GM12878 (cell line): ENCODE measurements at regions not wholly inside any gene's neighbourhood (a gene's known extent, or its start where the extent isn't known, plus 50 kb on each side); places are given as distances from the start of the nearest gene placed in this dataset.

ENCODE experiments used
- ATAC-seq: fragments of 200-7000 bp; cut with Tn5 transposase; 3 replicates; pipeline ENCODE4 v1.9.1; 2020; ENCODE audit warnings: mild to moderate bottlenecking, moderate library complexity
- BruUV-seq: library from RNA; stranded (reverse); fragments of 400-500 nt; replicated peaks from 2 replicates; lab custom pipeline; 2021; lab: Mats Ljungman, UMichigan
- CTCF ChIA-PET: fragments of 300-600 bp; sonication (Branson Sonifier 250); formaldehyde crosslinking; extraction: SDS; loops from one replicate; lab custom pipeline; 2021; ENCODE audit warnings: inconsistent platforms; lab: Yijun Ruan, JAX
- POLR2A ChIA-PET: fragments of 350-600 bp; formaldehyde crosslinking; extraction: SDS; loops from one replicate; lab custom pipeline; 2021; ENCODE audit warnings: inconsistent platforms; lab: Charles Lee
- RAD21 ChIA-PET: fragments of 300-600 bp; sonication (Branson Sonifier 250); formaldehyde crosslinking; loops from one replicate; lab custom pipeline; 2023; ENCODE audit warnings: antibody characterized with exemption; ENCODE audit not compliant: unreplicated experiment; lab: Charles Lee
- SMC1A ChIA-PET: fragments of 300-600 bp; sonication (Branson Sonifier 250); formaldehyde crosslinking; loops from one replicate; lab custom pipeline; 2023; ENCODE audit not compliant: unreplicated experiment, uncharacterized antibody; lab: Charles Lee
- DNase-seq: peaks from one replicate; pipeline ENCODE4 v3.0.0-alpha.2; 2011; ENCODE audit warnings: low read depth, low spot score
- FAIRE-seq: peaks from 3 replicates; lab custom pipeline; 2011; peaks lifted over from hg19 to GRCh38; lab: Jason Lieb, UNC
- H2AFZ ChIP-seq: 2 replicates; pipeline ENCODE4 v1.6.0; 2011; ENCODE audit warnings: low read depth, low read length, control low read depth; ENCODE audit not compliant: control insufficient read depth
- H3K27ac ChIP-seq: 2 replicates; pipeline ENCODE4 v1.5.1; 2011; ENCODE audit warnings: control low read depth; ENCODE audit not compliant: control insufficient read depth, insufficient read depth
- H3K27me3 ChIP-seq, 2 experiments: replicated peaks in 1 of 2; 2 replicates each; pipeline versions ENCODE4 v1.6.0 to v1.6.1; 2011; ENCODE audit warnings: low read length in 1 of 2; ENCODE audit not compliant: control insufficient read depth in 2 of 2, insufficient read depth in 2 of 2
- H3K36me3 ChIP-seq, 2 experiments: 2 replicates each; pipeline ENCODE4 v1.5.1; 2011; ENCODE audit warnings: low read length in 1 of 2; ENCODE audit not compliant: control insufficient read depth in 2 of 2, insufficient read depth in 2 of 2
- H3K4me1 ChIP-seq: 2 replicates; pipeline ENCODE4 v1.6.1; 2011; ENCODE audit warnings: mild to moderate bottlenecking, low read length, moderate library complexity, mixed read lengths; ENCODE audit not compliant: control insufficient read depth, insufficient read depth
- H3K4me2 ChIP-seq: 2 replicates; pipeline ENCODE4 v1.6.0; 2011; ENCODE audit warnings: control low read depth; ENCODE audit not compliant: control insufficient read depth, insufficient read depth
- H3K4me3 ChIP-seq: fragments of 200-600 bp; sonication (generic); 2 replicates; pipeline ENCODE4 v1.5.1; 2016
- H3K79me2 ChIP-seq: 2 replicates; pipeline ENCODE4 v1.6.0; 2011; ENCODE audit warnings: low read length; ENCODE audit not compliant: control insufficient read depth, insufficient read depth
- H3K9ac ChIP-seq: 2 replicates; pipeline ENCODE4 v1.8.0; 2011; ENCODE audit warnings: low read length, control low read depth, mixed read lengths; ENCODE audit not compliant: control insufficient read depth, insufficient read depth
- H3K9me3 ChIP-seq: replicated peaks from 3 replicates; pipeline ENCODE4 v1.5.1; 2011; ENCODE audit warnings: mild to moderate bottlenecking, low read length; ENCODE audit not compliant: control insufficient read depth, insufficient read depth
- H4K20me1 ChIP-seq: 2 replicates; pipeline ENCODE4 v1.6.0; 2011; ENCODE audit not compliant: control insufficient read depth, insufficient read depth
- FOXK2 ChIP-seq: fragments of 450-650 bp; IDR thresholded peaks from 2 replicates; pipeline ENCODE4 v1.6.1; 2017; ENCODE audit warnings: mild to moderate bottlenecking, moderate library complexity
- LARP7 ChIP-seq: fragments of 450-650 bp; IDR thresholded peaks from 2 replicates; pipeline ENCODE4 v1.6.1; 2017; ENCODE audit warnings: mild to moderate bottlenecking
- YY1 ChIP-seq: IDR thresholded peaks from 2 replicates; pipeline ENCODE4 v1.6.1; 2011; ENCODE audit warnings: low read depth, mild to moderate bottlenecking, low read length
- WGBS: methylation state at CpG from one replicate; pipeline ENCODE4 v1.1.6; 2016; ENCODE audit warnings: low lambda C conversion rate; ENCODE audit not compliant: insufficient replicate concordance, insufficient coverage; ENCODE audit errors: missing lambda C conversion rate; 5-methylcytosine and 5-hydroxymethylcytosine counted together
- in situ Hi-C: fragments of 300-500 bp; cut with MboI; formaldehyde crosslinking; loops from 9 replicates; pipeline ENCODE4 v1.14.3; 2018; ENCODE audit warnings: mixed read lengths
- intact Hi-C: fragments of 100-400 bp; cut with micrococcal nuclease; formaldehyde crosslinking; loops from one replicate; pipeline ENCODE4 v1.14.2; 2022; ENCODE audit not compliant: unreplicated experiment
- TF ChIP-seq, protein P1 (sequence below): IDR thresholded peaks from 2 replicates; pipeline ENCODE4 v1.6.1; 2011; ENCODE audit warnings: low read depth, mild to moderate bottlenecking, low read length, moderate library complexity, borderline replicate concordance; ENCODE audit errors: extremely low read depth
- TF ChIP-seq, protein P2 (sequence below): fragments of 450-650 bp; conservative IDR thresholded peaks from 2 replicates; pipeline ENCODE4 v1.6.1; 2017; ENCODE audit warnings: mild to moderate bottlenecking, moderate library complexity
- TF ChIP-seq, protein P3 (sequence below): IDR thresholded peaks from 2 replicates; pipeline ENCODE4 v1.6.1; 2012; ENCODE audit warnings: low read depth, low read length, improper control_type of control experiment
- TF ChIP-seq, protein P4 (sequence below): IDR thresholded peaks from 2 replicates; pipeline ENCODE4 v1.6.1; 2012; ENCODE audit warnings: low read depth, low read length, improper control_type of control experiment
- TF ChIP-seq, protein P5 (sequence below): fragments of 450-650 bp; IDR thresholded peaks from 2 replicates; pipeline ENCODE4 v1.6.1; 2018; ENCODE audit warnings: borderline replicate concordance, mild to moderate bottlenecking; ENCODE audit not compliant: partially characterized antibody

DNA sequence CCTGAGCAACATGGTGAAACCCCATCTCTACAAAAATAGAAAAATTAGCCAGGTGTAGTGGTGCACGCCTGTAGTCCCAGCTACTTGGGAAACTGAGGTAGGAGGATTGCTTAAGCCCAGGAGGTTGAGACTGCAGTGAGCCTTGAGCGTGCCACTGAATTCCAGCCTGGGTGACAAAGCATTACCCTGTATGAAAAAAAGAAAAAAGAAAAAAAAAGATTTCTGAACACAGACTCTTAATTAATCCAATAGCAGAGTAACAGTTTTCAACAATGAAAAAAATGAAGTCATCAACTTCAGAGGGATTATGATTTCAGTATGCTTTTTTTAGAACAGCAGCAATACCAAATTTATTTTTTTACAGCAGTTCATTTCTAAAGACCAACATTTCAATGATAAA, 118.8 kb upstream of the TNPO1 start:
- ChIA-PET SMC1A (no interaction called here), CTCF (no interaction called here), POLR2A (no interaction called here), RAD21 (no interaction called here)
- Histone ChIP-seq H3K9me3 (no peaks in the 10 kb centered on the region), H4K20me1 (no peaks in the 10 kb centered on the region), H3K27me3 (no peaks in the 10 kb centered on the region; a peak in 1 of 4 replicates), H2AFZ (no peak overlapping the region), H3K36me3 (no peaks in the 10 kb centered on the region), H3K4me2 (no peak overlapping the region), H3K4me3 (no peak overlapping the region), H3K4me1 (no peaks in the 10 kb centered on the region), H3K27ac (no peak overlapping the region), H3K79me2 (no peaks in the 10 kb centered on the region), H3K9ac (no peak overlapping the region)
- intact Hi-C loops, result no loop called here
- in situ Hi-C loops, result no loop called here
- DNase-seq, result no peak
- no peak for FAIRE-seq
- 41% methylated on average over 2 of the region's 2 CpGs for WGBS
- TF ChIP-seq, protein P1, sequence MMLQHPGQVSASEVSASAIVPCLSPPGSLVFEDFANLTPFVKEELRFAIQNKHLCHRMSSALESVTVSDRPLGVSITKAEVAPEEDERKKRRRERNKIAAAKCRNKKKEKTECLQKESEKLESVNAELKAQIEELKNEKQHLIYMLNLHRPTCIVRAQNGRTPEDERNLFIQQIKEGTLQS, result no peak
- TF ChIP-seq, protein P2, sequence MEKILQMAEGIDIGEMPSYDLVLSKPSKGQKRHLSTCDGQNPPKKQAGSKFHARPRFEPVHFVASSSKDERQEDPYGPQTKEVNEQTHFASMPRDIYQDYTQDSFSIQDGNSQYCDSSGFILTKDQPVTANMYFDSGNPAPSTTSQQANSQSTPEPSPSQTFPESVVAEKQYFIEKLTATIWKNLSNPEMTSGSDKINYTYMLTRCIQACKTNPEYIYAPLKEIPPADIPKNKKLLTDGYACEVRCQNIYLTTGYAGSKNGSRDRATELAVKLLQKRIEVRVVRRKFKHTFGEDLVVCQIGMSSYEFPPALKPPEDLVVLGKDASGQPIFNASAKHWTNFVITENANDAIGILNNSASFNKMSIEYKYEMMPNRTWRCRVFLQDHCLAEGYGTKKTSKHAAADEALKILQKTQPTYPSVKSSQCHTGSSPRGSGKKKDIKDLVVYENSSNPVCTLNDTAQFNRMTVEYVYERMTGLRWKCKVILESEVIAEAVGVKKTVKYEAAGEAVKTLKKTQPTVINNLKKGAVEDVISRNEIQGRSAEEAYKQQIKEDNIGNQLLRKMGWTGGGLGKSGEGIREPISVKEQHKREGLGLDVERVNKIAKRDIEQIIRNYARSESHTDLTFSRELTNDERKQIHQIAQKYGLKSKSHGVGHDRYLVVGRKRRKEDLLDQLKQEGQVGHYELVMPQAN, result no peak
- no peak for TF ChIP-seq FOXK2
- no peak for TF ChIP-seq YY1
- TF ChIP-seq, protein P3, sequence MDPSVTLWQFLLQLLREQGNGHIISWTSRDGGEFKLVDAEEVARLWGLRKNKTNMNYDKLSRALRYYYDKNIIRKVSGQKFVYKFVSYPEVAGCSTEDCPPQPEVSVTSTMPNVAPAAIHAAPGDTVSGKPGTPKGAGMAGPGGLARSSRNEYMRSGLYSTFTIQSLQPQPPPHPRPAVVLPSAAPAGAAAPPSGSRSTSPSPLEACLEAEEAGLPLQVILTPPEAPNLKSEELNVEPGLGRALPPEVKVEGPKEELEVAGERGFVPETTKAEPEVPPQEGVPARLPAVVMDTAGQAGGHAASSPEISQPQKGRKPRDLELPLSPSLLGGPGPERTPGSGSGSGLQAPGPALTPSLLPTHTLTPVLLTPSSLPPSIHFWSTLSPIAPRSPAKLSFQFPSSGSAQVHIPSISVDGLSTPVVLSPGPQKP, result no peak
- no peak for TF ChIP-seq LARP7
- TF ChIP-seq, protein P4, sequence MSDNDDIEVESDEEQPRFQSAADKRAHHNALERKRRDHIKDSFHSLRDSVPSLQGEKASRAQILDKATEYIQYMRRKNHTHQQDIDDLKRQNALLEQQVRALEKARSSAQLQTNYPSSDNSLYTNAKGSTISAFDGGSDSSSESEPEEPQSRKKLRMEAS, result no peak
- TF ChIP-seq, protein P5, sequence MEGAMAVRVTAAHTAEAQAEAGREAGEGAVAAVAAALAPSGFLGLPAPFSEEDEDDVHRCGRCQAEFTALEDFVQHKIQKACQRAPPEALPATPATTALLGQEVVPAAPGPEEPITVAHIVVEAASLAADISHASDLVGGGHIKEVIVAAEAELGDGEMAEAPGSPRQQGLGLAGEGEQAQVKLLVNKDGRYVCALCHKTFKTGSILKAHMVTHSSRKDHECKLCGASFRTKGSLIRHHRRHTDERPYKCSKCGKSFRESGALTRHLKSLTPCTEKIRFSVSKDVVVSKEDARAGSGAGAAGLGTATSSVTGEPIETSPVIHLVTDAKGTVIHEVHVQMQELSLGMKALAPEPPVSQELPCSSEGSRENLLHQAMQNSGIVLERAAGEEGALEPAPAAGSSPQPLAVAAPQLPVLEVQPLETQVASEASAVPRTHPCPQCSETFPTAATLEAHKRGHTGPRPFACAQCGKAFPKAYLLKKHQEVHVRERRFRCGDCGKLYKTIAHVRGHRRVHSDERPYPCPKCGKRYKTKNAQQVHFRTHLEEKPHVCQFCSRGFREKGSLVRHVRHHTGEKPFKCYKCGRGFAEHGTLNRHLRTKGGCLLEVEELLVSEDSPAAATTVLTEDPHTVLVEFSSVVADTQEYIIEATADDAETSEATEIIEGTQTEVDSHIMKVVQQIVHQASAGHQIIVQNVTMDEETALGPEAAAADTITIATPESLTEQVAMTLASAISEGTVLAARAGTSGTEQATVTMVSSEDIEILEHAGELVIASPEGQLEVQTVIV, result no peak
- no peak for ATAC-seq
- BruUV-seq, result no TSS peak
